H1 (cell line): ENCODE measurements at regions not wholly inside any gene's neighbourhood (a gene's known extent, or its start where the extent isn't known, plus 50 kb on each side); places are given as distances from the start of the nearest gene placed in this dataset.
A peak's percentile ranks its signal among the peaks of the same experiment; 100 is the strongest.

Experiments used
- CTCF ChIA-PET: fragments of 300-600 bp; sonication (Branson Sonifier 250); formaldehyde crosslinking; loops from one replicate; lab custom pipeline; 2021; ENCODE audit not compliant: partially characterized antibody; lab: Charles Lee
- POLR2A ChIA-PET: fragments of 300-600 bp; sonication (Branson Sonifier 250); formaldehyde crosslinking; loops from one replicate; lab custom pipeline; 2021; ENCODE audit warnings: inconsistent platforms; ENCODE audit not compliant: partially characterized antibody; lab: Charles Lee
- DNase-seq, 2 experiments: peaks; one replicate each; pipeline versions ENCODE4 v3.0.0 to v3.0.0-alpha.2; 2010 to 2022; ENCODE audit warnings: low spot score in 2 of 2, low read depth in 1 of 2, mixed read lengths in 1 of 2
- FAIRE-seq: peaks from 2 replicates; lab custom pipeline; 2011; peaks lifted over from hg19 to GRCh38; lab: Jason Lieb, UNC
- H2AFZ ChIP-seq: 2 replicates; pipeline ENCODE4 v1.8.1; 2012; ENCODE audit warnings: low read length, inconsistent platforms
- H2AK5ac ChIP-seq: 2 replicates; pipeline ENCODE4 v1.6.1; 2013; ENCODE audit warnings: low read depth, low read length
- H2BK120ac ChIP-seq: replicated peaks from 2 replicates; pipeline ENCODE3; 2013; ENCODE audit warnings: low read depth, low read length, inconsistent platforms
- H2BK12ac ChIP-seq: 2 replicates; pipeline ENCODE4 v1.6.1; 2013; ENCODE audit warnings: low read depth, low read length
- H2BK15ac ChIP-seq: 2 replicates; pipeline ENCODE4 v1.6.1; 2013; ENCODE audit warnings: low read length
- H2BK20ac ChIP-seq: 2 replicates; pipeline ENCODE4 v1.6.1; 2013; ENCODE audit warnings: low read length
- H2BK5ac ChIP-seq: 2 replicates; pipeline ENCODE4 v1.6.1; 2013; ENCODE audit warnings: low read depth, low read length
- H3K14ac ChIP-seq: 2 replicates; pipeline ENCODE4 v1.6.1; 2013; ENCODE audit warnings: inconsistent platforms; ENCODE audit not compliant: insufficient read length
- H3K18ac ChIP-seq: 2 replicates; pipeline ENCODE4 v1.6.1; 2013; ENCODE audit warnings: low read length; ENCODE audit errors: extremely low read depth
- H3K23ac ChIP-seq: 2 replicates; pipeline ENCODE4 v1.6.1; 2013; ENCODE audit warnings: inconsistent platforms; ENCODE audit not compliant: insufficient read length
- H3K23me2 ChIP-seq: 2 replicates; pipeline ENCODE4 v1.6.1; 2013; ENCODE audit warnings: low read depth, low read length
- H3K27ac ChIP-seq: 2 replicates; pipeline ENCODE4 v1.6.1; 2011; ENCODE audit warnings: low read depth, low read length, inconsistent platforms
- H3K27me3 ChIP-seq, 4 experiments: replicated peaks in 1 of 4; 1 replicate in 1 of 4; 2 replicates in 3 of 4; pipeline versions ENCODE4 v1.6.1 to v1.8.1; 2011 to 2013; ENCODE audit warnings: low read length in 3 of 4, mild to moderate bottlenecking in 3 of 4, inconsistent platforms in 2 of 4, mixed read lengths in 2 of 4, moderate library complexity in 1 of 4; ENCODE audit not compliant: control insufficient read depth in 3 of 4, insufficient read depth in 3 of 4; ENCODE audit errors: extremely low read depth in 1 of 4
- H3K36me3 ChIP-seq, 4 experiments: 2 replicates each; pipeline versions ENCODE4 v1.6.1 to v1.8.1; 2011 to 2013; ENCODE audit warnings: mild to moderate bottlenecking in 4 of 4, low read length in 3 of 4, moderate library complexity in 2 of 4, control low read depth in 1 of 4, inconsistent platforms in 1 of 4; ENCODE audit not compliant: insufficient read depth in 4 of 4, control insufficient read depth in 2 of 4
- H3K4ac ChIP-seq: replicated peaks from 2 replicates; pipeline ENCODE3; 2013; ENCODE audit warnings: low read length, low read depth, mixed read lengths, inconsistent platforms; ENCODE audit not compliant: insufficient read length
- H3K4me1 ChIP-seq, 4 experiments: replicated peaks in 1 of 4; 1 replicate in 1 of 4; 2 replicates in 3 of 4; pipeline versions ENCODE4 v1.6.1 to v1.8.1; 2011 to 2013; ENCODE audit warnings: low read length in 3 of 4, inconsistent platforms in 2 of 4, mixed read lengths in 1 of 4; ENCODE audit not compliant: insufficient read depth in 4 of 4, control insufficient read depth in 3 of 4
- H3K4me2 ChIP-seq, 2 experiments: 2 replicates each; pipeline versions ENCODE4 v1.6.1 to v1.8.1; 2011 to 2013; ENCODE audit warnings: low read depth in 2 of 2, low read length in 2 of 2, control low read depth in 1 of 2, inconsistent platforms in 1 of 2, mild to moderate bottlenecking in 1 of 2; ENCODE audit not compliant: insufficient read depth in 1 of 2
- H3K4me3 ChIP-seq, 4 experiments: fragments of 200-600, 300-600 bp in 1 of 4; sonication (generic), shearing (Covaris generic), sonication (Bioruptor Twin) in 1 of 4; 2 replicates each; pipeline versions ENCODE4 v1.5.1 to v1.8.1; 2011 to 2016; ENCODE audit warnings: low read length in 4 of 4, low read depth in 3 of 4, control low read depth in 2 of 4, inconsistent platforms in 2 of 4, mild to moderate bottlenecking in 2 of 4, mixed read lengths in 1 of 4, moderate library complexity in 1 of 4; ENCODE audit not compliant: insufficient read depth in 2 of 4; ENCODE audit errors: extremely low read depth in 1 of 4
- H3K56ac ChIP-seq: replicated peaks from 2 replicates; pipeline ENCODE3; 2013; ENCODE audit warnings: low read depth, mild to moderate bottlenecking, mixed read lengths, low read length, inconsistent platforms; ENCODE audit not compliant: insufficient read length
- H3K79me1 ChIP-seq: 2 replicates; pipeline ENCODE4 v1.6.1; 2013; ENCODE audit warnings: low read depth, low read length, control low read depth
- H3K79me2 ChIP-seq, 2 experiments: 2 replicates each; pipeline versions ENCODE4 v1.6.1 to v1.8.1; 2012 to 2013; ENCODE audit warnings: low read length in 2 of 2, mild to moderate bottlenecking in 2 of 2, inconsistent platforms in 1 of 2; ENCODE audit not compliant: insufficient read depth in 2 of 2, control insufficient read depth in 1 of 2
- H3K9ac ChIP-seq, 4 experiments: replicated peaks in 1 of 4; 1 replicate in 1 of 4; 2 replicates in 3 of 4; pipeline versions ENCODE4 v1.6.1 to v1.8.1; 2011 to 2013; ENCODE audit warnings: low read depth in 3 of 4, low read length in 3 of 4, control low read depth in 2 of 4, mild to moderate bottlenecking in 2 of 4, moderate library complexity in 2 of 4, inconsistent platforms in 1 of 4; ENCODE audit errors: extremely low read depth in 1 of 4
- H3K9me3 ChIP-seq, 2 experiments: 2 replicates each; pipeline versions ENCODE4 v1.6.1 to v1.8.1; 2012 to 2013; ENCODE audit warnings: mild to moderate bottlenecking in 2 of 2, moderate library complexity in 2 of 2, control low read depth in 1 of 2, inconsistent platforms in 1 of 2, low read depth in 1 of 2, low read length in 1 of 2, mixed read lengths in 1 of 2; ENCODE audit not compliant: insufficient read depth in 2 of 2
- H4K20me1 ChIP-seq, 2 experiments: replicated peaks in 1 of 2; 2 replicates each; pipeline versions ENCODE3 to v1.8.1; 2011 to 2013; ENCODE audit warnings: inconsistent platforms in 2 of 2, low read length in 2 of 2, mild to moderate bottlenecking in 1 of 2; ENCODE audit not compliant: insufficient read depth in 2 of 2, control insufficient read depth in 1 of 2
- H4K5ac ChIP-seq: 2 replicates; pipeline ENCODE4 v1.6.1; 2013; ENCODE audit warnings: low read length, low read depth, mixed read lengths, inconsistent platforms; ENCODE audit not compliant: insufficient read length
- H4K8ac ChIP-seq: 2 replicates; pipeline ENCODE4 v1.8.0; 2013; ENCODE audit warnings: mild to moderate bottlenecking, moderate library complexity, low read length, inconsistent platforms; ENCODE audit not compliant: insufficient read depth; ENCODE audit errors: extremely low read depth
- H4K91ac ChIP-seq: replicated peaks from 2 replicates; pipeline ENCODE3; 2013; ENCODE audit warnings: low read length, mixed read lengths, inconsistent platforms; ENCODE audit not compliant: insufficient read length
- BCL11A ChIP-seq, 2 experiments: IDR thresholded peaks; one replicate each; pipeline ENCODE4 v1.6.1; 2011; ENCODE audit warnings: low read depth in 2 of 2, low read length in 2 of 2, mild to moderate bottlenecking in 2 of 2
- CBX5 ChIP-seq: fragments of 300-800, 300-1000 bp; sonication (generic); IDR thresholded peaks from 2 replicates; pipeline ENCODE4 v1.7.1; 2016; ENCODE audit warnings: antibody characterized with exemption, low read length, low read depth
- CTBP2 ChIP-seq: IDR thresholded peaks from 2 replicates; pipeline ENCODE4 v1.7.0; 2011; ENCODE audit warnings: borderline replicate concordance, mild to moderate bottlenecking, moderate library complexity, mixed read lengths, low read length; ENCODE audit not compliant: insufficient read depth, insufficient read length
- KDM4A ChIP-seq: IDR thresholded peaks from one replicate; pipeline ENCODE4 v1.7.1; 2012; ENCODE audit warnings: low read depth, mild to moderate bottlenecking, moderate library complexity, low read length, inconsistent platforms; ENCODE audit not compliant: severe bottlenecking
- NANOG ChIP-seq: IDR thresholded peaks from 2 replicates; pipeline ENCODE4 v1.6.1; 2011; ENCODE audit warnings: low read length, low read depth, mild to moderate bottlenecking, inconsistent platforms; ENCODE audit not compliant: insufficient read depth, poor library complexity, severe bottlenecking
- SIRT6 ChIP-seq: IDR thresholded peaks from one replicate; pipeline ENCODE4 v1.7.1; 2012; ENCODE audit warnings: low read length, inconsistent platforms
- SIX5 ChIP-seq: IDR thresholded peaks from 2 replicates; pipeline ENCODE4 v1.6.1; 2011; ENCODE audit warnings: mild to moderate bottlenecking, low read depth, low read length
- ZNF274 ChIP-seq: IDR thresholded peaks from 2 replicates; pipeline ENCODE4 v1.7.0; 2012; ENCODE audit warnings: low read length, borderline replicate concordance; ENCODE audit errors: extremely low read depth
- WGBS, 2 experiments: shearing (Covaris generic) in 1 of 2; methylation state at CpG; one replicate each; pipeline versions ENCODE4 v1.1.6 to v1.1.7; 2013 to 2015; ENCODE audit warnings: low lambda C conversion rate in 2 of 2, mixed read lengths in 2 of 2, inconsistent platforms in 1 of 2, low coverage in 1 of 2, missing lambda C conversion rate in 1 of 2; ENCODE audit not compliant: insufficient replicate concordance in 2 of 2, insufficient coverage in 1 of 2, insufficient read length in 1 of 2; ENCODE audit errors: extremely low coverage in 1 of 2, missing lambda C conversion rate in 1 of 2; 5-methylcytosine and 5-hydroxymethylcytosine counted together

- Histone ChIP-seq H4K8ac (no peak overlapping the region), H2BK12ac (peak overlapping the region; percentile 50; the same call in 1 of the 2 replicates), H3K4ac (no peak overlapping the region), H2BK5ac (no peak overlapping the region), H3K4me3 (no peak overlapping the region), H3K9me3 (peaks cover 0 to 4% of the 10 kb centered on the region in 2 experiments; a peak in 1 of 4 replicates), H2BK15ac (no peak overlapping the region), H3K9ac (no peak overlapping the region), H3K36me3 (no peaks in the 10 kb centered on the region), H3K4me1 (peaks cover 0 to 17% (median 9%) of the 10 kb centered on the region in 4 experiments; a peak in 6 of 7 replicates), H3K14ac (no peak overlapping the region), H2BK20ac (no peak overlapping the region), H2AFZ (no peak overlapping the region), H3K23me2 (no peaks in the 10 kb centered on the region), H3K27ac (no peak overlapping the region), H3K18ac (no peak overlapping the region), H3K56ac (no peak overlapping the region), H3K79me2 (no peaks in the 10 kb centered on the region), H2BK120ac (no peak overlapping the region), H3K79me1 (no peaks in the 10 kb centered on the region), H3K4me2 (no peak overlapping the region), H2AK5ac (0 out of 2 replicates have a peak overlapping the region, but pooled peaks have one; percentile 53), H3K23ac (no peak overlapping the region), H3K27me3 (no peaks in the 10 kb centered on the region; a peak in 2 of 7 replicates), H4K5ac (no peak overlapping the region), H4K91ac (no peak overlapping the region), H4K20me1 (no peaks in the 10 kb centered on the region)
- WGBS, 2 experiments = 85% methylated on average over 11 of the region's 11 CpGs; no CpG with 5 or more reads in 1 of the 2 experiments
- DNase-seq (peak in 1 of 2 experiments; percentile 13), FAIRE-seq (no peak)
- no peak for TF ChIP-seq ZNF274
- TF ChIP-seq SIRT6 = no peak
- no peak for TF ChIP-seq SIX5
- TF ChIP-seq BCL11A (IDR thresholded peaks at IDR 0.05; ENCODE audit: low read depth in 2 of 2, low read length in 2 of 2) = no peak
- TF ChIP-seq KDM4A = no peak
- no peak for TF ChIP-seq CTBP2
- no peak for TF ChIP-seq CBX5
- no peak for TF ChIP-seq NANOG
- ChIA-PET POLR2A (no interaction called here), CTCF (no interaction called here)
These were observed 166.3 kb upstream of the RTL1 start for GRCh38 chr14:101069666-101070362.
